Spleen (tissue), 11 donors: ENCODE measurements at regions not wholly inside any gene's neighbourhood (a gene's known extent, or its start where the extent isn't known, plus 50 kb on each side); places are given as distances from the start of the nearest gene placed in this dataset.

ENCODE experiments used
- DNase-seq: peaks from one replicate; pipeline ENCODE4 v3.0.0-alpha.2; 2020
- H3K27ac ChIP-seq, 8 donors: fragments of 200-600 bp; sonication (generic) in 7 of 8; 1 replicate in 4 of 8; 2 replicates in 4 of 8; pipeline versions ENCODE4 v1.5.0 to v1.8.0; 2016 to 2021; ENCODE audit warnings: inconsistent platforms in 4 of 8, mild to moderate bottlenecking in 4 of 8, moderate library complexity in 1 of 8
- H3K27me3 ChIP-seq, 7 donors: fragments of 200-600 bp; sonication (generic) in 6 of 7; replicated peaks in 1 of 7; 1 replicate in 4 of 7; 2 replicates in 3 of 7; pipeline versions ENCODE4 v1.5.0 to v1.8.0; 2016 to 2021; ENCODE audit warnings: inconsistent platforms in 3 of 7, mild to moderate bottlenecking in 1 of 7
- H3K36me3 ChIP-seq, 6 donors: fragments of 200-600 bp; sonication (generic) in 5 of 6; 1 replicate in 4 of 6; 2 replicates in 2 of 6; pipeline versions ENCODE4 v1.5.0 to v1.8.0; 2016 to 2021; ENCODE audit warnings: inconsistent platforms in 2 of 6
- H3K4me1 ChIP-seq, 6 donors: fragments of 200-600 bp; sonication (generic) in 5 of 6; 1 replicate in 3 of 6; 2 replicates in 3 of 6; pipeline versions ENCODE4 v1.5.0 to v1.8.0; 2016 to 2021; ENCODE audit warnings: inconsistent platforms in 3 of 6
- H3K4me3 ChIP-seq, 8 donors: fragments of 200-600 bp; sonication (generic) in 7 of 8; 1 replicate in 4 of 8; 2 replicates in 4 of 8; pipeline versions ENCODE4 v1.5.0 to v1.8.0; 2016 to 2021; ENCODE audit warnings: inconsistent platforms in 4 of 8, mild to moderate bottlenecking in 4 of 8, moderate library complexity in 2 of 8
- H3K9me3 ChIP-seq, 8 donors: fragments of 200-600 bp; sonication (generic) in 7 of 8; 1 replicate in 4 of 8; 2 replicates in 4 of 8; pipeline versions ENCODE4 v1.5.0 to v1.8.0; 2016 to 2021; ENCODE audit warnings: inconsistent platforms in 4 of 8
- CTCF ChIP-seq, 11 experiments: fragments of 200-600 bp in 7 of 11; fragments of 450-650 bp in 4 of 11; sonication (generic) in 4 of 11; IDR thresholded peaks in 8 of 11; conservative IDR thresholded peaks in 3 of 11; 1 replicate in 7 of 11; 2 replicates in 4 of 11; pipeline versions ENCODE4 v1.4.0 to v1.8.0; 2016 to 2021; ENCODE audit warnings: antibody characterized with exemption in 11 of 11, inconsistent platforms in 4 of 11, mild to moderate bottlenecking in 1 of 11
- POLR2A ChIP-seq, 3 donors: fragments of 450-650 bp; IDR thresholded peaks; one replicate each; pipeline ENCODE4 v1.5.1; 2017; ENCODE audit warnings: antibody characterized with exemption in 3 of 3, mild to moderate bottlenecking in 1 of 3
- POLR2AphosphoS5 ChIP-seq, 3 donors: sonication (generic); formaldehyde crosslinking; IDR thresholded peaks; one replicate each; pipeline ENCODE4 v1.5.1; 2017; ENCODE audit warnings: antibody characterized with exemption in 3 of 3
- WGBS, 5 donors: extraction: QIAGEN DNeasy Blood & Tissue Kit in 3 of 5; methylation state at CpG; one replicate each; pipeline versions ENCODE4 v1.1.5 to v1.1.7; 2013 to 2018; 5-methylcytosine and 5-hydroxymethylcytosine counted together
- intact Hi-C: fragments of 100-400 bp; cut with DNase I; formaldehyde crosslinking; loops from one replicate; pipeline ENCODE4 v1.15.0; 2023; ENCODE audit warnings: low total_unique reads
- donor health status: healthy with polysubstance abuse.
- donor health status: DM: no; HTN: no; CAD: no; lungs with moderate emphysema.
- donor health status: DM: no; HTN: no; CAD: no.
- donor health status: Bipolar disorder and iron deficiency.
- donor health status: healthy.
- donor health status: DM: no; HTN: no; CAD: no.
- donor health status: DM: yes; HTN: yes; CAD: no.

DNA sequence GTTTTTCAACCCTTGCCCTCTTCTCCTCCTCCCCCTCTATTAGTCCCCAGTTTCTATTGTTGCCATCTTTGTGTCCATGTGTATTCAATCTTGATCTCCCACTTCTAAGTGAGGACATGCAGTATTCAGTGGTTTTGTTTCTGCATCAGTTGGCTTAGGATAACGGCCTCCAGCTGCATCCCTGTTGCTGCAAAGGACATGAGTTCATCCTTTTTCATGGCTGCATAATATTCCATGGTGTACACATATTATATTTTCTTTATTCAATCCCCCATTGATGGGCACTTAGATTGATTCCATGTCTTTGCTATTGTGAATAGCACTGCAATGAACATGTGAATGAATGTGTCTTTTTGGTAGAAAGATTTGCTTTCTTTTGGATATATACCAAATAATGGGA lies 190.4 kb upstream of the LYZL1 start:
- intact Hi-C loops: no loop called here
- Histone ChIP-seq H3K27me3 (peaks cover 0 to 9% (median 0%) of the 10 kb centered on the region in 7 donors), H3K4me1 (no peaks in the 10 kb centered on the region), H3K27ac (no peak overlapping the region), H3K4me3 (no peak overlapping the region), H3K36me3 (no peaks in the 10 kb centered on the region), H3K9me3 (peaks cover 0 to 6% (median 2%) of the 10 kb centered on the region in 8 donors)
- DNase-seq: no peak
- WGBS, 5 donors: 53 to 73% (median 67%) methylated on average over 1 of the region's 1 CpG
- no peak for TF ChIP-seq CTCF (IDR thresholded peaks at IDR 0.05 in 8 of 11, conservative IDR thresholded peaks at IDR 0.05 in 3 of 11)
- TF ChIP-seq POLR2AphosphoS5 (IDR thresholded peaks at IDR 0.05): no peak

DNA sequence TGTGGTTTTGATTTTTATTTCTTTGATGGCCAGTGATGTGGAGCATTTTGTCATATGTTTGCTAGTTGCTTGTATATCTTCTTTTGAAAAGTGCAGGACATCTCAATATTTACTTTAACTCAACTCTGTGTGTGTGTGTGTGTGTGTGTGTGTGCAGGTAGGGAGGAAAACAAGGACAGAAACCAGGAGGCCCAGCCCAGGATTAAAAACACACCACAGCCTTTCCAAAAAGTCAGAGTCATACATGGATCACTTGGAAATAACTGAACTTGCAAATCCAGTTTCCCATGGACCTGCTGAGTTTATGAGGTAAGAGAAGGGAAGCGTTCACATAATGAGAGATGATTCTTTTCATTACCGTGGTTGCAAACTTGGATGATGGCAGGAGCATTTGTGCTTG lies 189.9 kb upstream of the LYZL1 start:
- TF ChIP-seq POLR2AphosphoS5 (IDR thresholded peaks at IDR 0.05) (no peak), CTCF (IDR thresholded peaks at IDR 0.05 in 8 of 11, conservative IDR thresholded peaks at IDR 0.05 in 3 of 11) (no peak), POLR2A (IDR thresholded peaks at IDR 0.05) (no peak)
- peaks cover 0 to 9% (median 0%) of the 10 kb centered on the region in 7 donors for H3K27me3 ChIP-seq
- H3K27ac ChIP-seq: no peak overlapping the region
- H3K4me3 ChIP-seq: no peak overlapping the region
- intact Hi-C loops: no loop called here
- H3K9me3 ChIP-seq: peaks cover 0 to 6% (median 2%) of the 10 kb centered on the region in 8 donors
- WGBS, 5 donors: 45 to 69% (median 48%) methylated on average over 2 of the region's 2 CpGs
- no peaks in the 10 kb centered on the region for H3K4me1 ChIP-seq
- DNase-seq: no peak
- no peaks in the 10 kb centered on the region for H3K36me3 ChIP-seq

DNA sequence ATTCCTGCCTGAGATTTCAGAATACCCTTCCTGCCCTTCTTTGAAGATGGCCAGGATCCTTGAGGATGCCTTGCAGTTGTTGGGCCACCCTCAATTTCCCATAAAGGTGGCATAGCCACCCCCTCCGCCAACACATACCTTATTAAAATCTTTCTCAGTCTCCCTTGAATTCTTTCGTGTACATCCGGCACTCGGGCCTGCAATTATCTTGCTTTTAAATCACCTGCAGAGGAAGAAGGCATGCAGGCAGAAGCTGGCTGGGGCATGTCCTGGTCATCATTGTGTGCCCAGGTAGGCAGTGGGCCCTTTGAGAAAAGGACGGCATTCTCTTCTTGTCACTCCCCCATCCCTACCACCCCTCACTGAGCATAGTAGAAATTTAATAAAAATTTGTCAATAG lies 189.5 kb upstream of the LYZL1 start:
- Histone ChIP-seq H3K27me3 (peaks cover 0 to 9% (median 0%) of the 10 kb centered on the region in 7 donors), H3K27ac (no peak overlapping the region), H3K4me1 (no peaks in the 10 kb centered on the region), H3K36me3 (no peaks in the 10 kb centered on the region), H3K9me3 (peaks cover 0 to 6% (median 2%) of the 10 kb centered on the region in 8 donors), H3K4me3 (no peak overlapping the region)
- no peak for DNase-seq
- 88 to 94% (median 93%) methylated on average over 5 of the region's 5 CpGs for WGBS, 5 donors
- intact Hi-C loops: no loop called here
- TF ChIP-seq POLR2AphosphoS5 (IDR thresholded peaks at IDR 0.05): no peak
- TF ChIP-seq CTCF (IDR thresholded peaks at IDR 0.05 in 8 of 11, conservative IDR thresholded peaks at IDR 0.05 in 3 of 11): no peak
- TF ChIP-seq POLR2A (IDR thresholded peaks at IDR 0.05): no peak

GRCh38 chr10:29100505-29100904 lies 188.4 kb upstream of the LYZL1 start:
- H3K27ac ChIP-seq: no peak overlapping the region
- intact Hi-C loops: no loop called here
- H3K4me1 ChIP-seq: no peaks in the 10 kb centered on the region
- TF ChIP-seq CTCF (IDR thresholded peaks at IDR 0.05 in 8 of 11, conservative IDR thresholded peaks at IDR 0.05 in 3 of 11) (no peak), POLR2A (IDR thresholded peaks at IDR 0.05) (no peak), POLR2AphosphoS5 (IDR thresholded peaks at IDR 0.05) (no peak)
- H3K36me3 ChIP-seq: no peaks in the 10 kb centered on the region
- peaks cover 0 to 6% (median 2%) of the 10 kb centered on the region in 8 donors for H3K9me3 ChIP-seq
- no peak for DNase-seq
- WGBS, 5 donors: 67 to 84% (median 76%) methylated on average over 4 of the region's 4 CpGs
- no peak overlapping the region for H3K4me3 ChIP-seq
- peaks cover 0 to 9% (median 0%) of the 10 kb centered on the region in 7 donors for H3K27me3 ChIP-seq
